ENCODE measurements at regions not wholly inside any gene's neighbourhood (a gene's known extent, or its start where the extent isn't known, plus 50 kb on each side); places are given as distances from the start of the nearest gene placed in this dataset.
"Not testable (repeated sequence)": the region's sequence is repeated elsewhere in the genome, so short reads cannot be mapped to it uniquely, and the experiment has no call there.

GRCh38 chr12:114829244-114829643, 145.3 kb upstream of the TBX3 start:
- TF ChIP-seq USF2 (IDR thresholded peaks at IDR 0.05; ENCODE audit: low read length); ATF3 (IDR thresholded peaks at IDR 0.05; ENCODE audit: insufficient read depth, low read depth, low read length); CTCF (IDR thresholded peaks at IDR 0.05; ENCODE audit: control extremely low read depth in 1 of 3, insufficient read depth in 1 of 3, low read depth in 1 of 3, low read length in 3 of 3); BRCA1 (IDR thresholded peaks at IDR 0.05; ENCODE audit: low read depth, low read length); POLR2A (IDR thresholded peaks at IDR 0.05; ENCODE audit: control extremely low read depth in 1 of 2, low read depth in 2 of 2, low read length in 2 of 2); PHF8 (conservative IDR thresholded peaks at IDR 0.05; ENCODE audit: low read depth, low read length); POLR2AphosphoS5 (IDR thresholded peaks at IDR 0.05; ENCODE audit: low read depth, low read length); RAD21 (IDR thresholded peaks at IDR 0.05 in 1 of 2, conservative IDR thresholded peaks at IDR 0.05 in 1 of 2; ENCODE audit: low read depth in 2 of 2, low read length in 2 of 2); MAX (IDR thresholded peaks at IDR 0.05); CEBPB (IDR thresholded peaks at IDR 0.05; ENCODE audit: low read depth, low read length); GABPA (IDR thresholded peaks at IDR 0.05; ENCODE audit: borderline replicate concordance, insufficient read depth, low read length): not testable (repeated sequence)

All from H1 (cell line).